Parathyroid adenoma (tissue), 2 donors: ENCODE measurements at regions not wholly inside any gene's neighbourhood (a gene's known extent, or its start where the extent isn't known, plus 50 kb on each side); places are given as distances from the start of the nearest gene placed in this dataset.

Experiments used
- H2AFZ ChIP-seq: fragments of 300-600 bp; sonication (generic); one replicate; pipeline ENCODE4 v1.7.0; 2017; ENCODE audit warnings: antibody characterized with exemption, mild to moderate bottlenecking
- H3K27ac ChIP-seq: fragments of 300-600 bp; sonication (generic); one replicate; pipeline ENCODE4 v1.7.0; 2017
- H3K27me3 ChIP-seq: fragments of 300-600 bp; sonication (generic); one replicate; pipeline ENCODE4 v1.7.0; 2017; ENCODE audit warnings: low read length; ENCODE audit not compliant: control insufficient read depth, insufficient read depth
- H3K36me3 ChIP-seq: fragments of 300-600 bp; sonication (generic); one replicate; pipeline ENCODE4 v1.7.0; 2017; ENCODE audit warnings: low read length; ENCODE audit not compliant: control insufficient read depth, insufficient read depth
- H3K4me1 ChIP-seq: fragments of 300-600 bp; sonication (generic); one replicate; pipeline ENCODE4 v1.7.0; 2017; ENCODE audit warnings: control low read depth
- H3K4me2 ChIP-seq: fragments of 300-600 bp; sonication (generic); one replicate; pipeline ENCODE4 v1.7.0; 2017; ENCODE audit warnings: low read length
- H3K4me3 ChIP-seq: fragments of 300-600 bp; sonication (generic); one replicate; pipeline ENCODE4 v1.7.0; 2017; ENCODE audit warnings: low read depth, low read length
- H3K79me2 ChIP-seq: fragments of 300-600 bp; sonication (generic); one replicate; pipeline ENCODE4 v1.7.0; 2017; ENCODE audit warnings: control low read depth
- H3K9ac ChIP-seq: fragments of 300-600 bp; sonication (generic); one replicate; pipeline ENCODE4 v1.7.0; 2017; ENCODE audit warnings: mild to moderate bottlenecking
- H3K9me3 ChIP-seq: fragments of 300-600 bp; sonication (generic); one replicate; pipeline ENCODE4 v1.7.0; 2017; ENCODE audit warnings: low read length; ENCODE audit not compliant: control insufficient read depth
- CTCF ChIP-seq: fragments of 300-600 bp; sonication (generic); IDR thresholded peaks from one replicate; pipeline ENCODE4 v1.7.0; 2017; ENCODE audit warnings: antibody characterized with exemption, mild to moderate bottlenecking
- donor health status: primary hyperparathyroidism.

- Histone ChIP-seq H3K4me1 (no peaks in the 10 kb centered on the region), H3K27ac (no peak overlapping the region)
These were observed 149.7 kb downstream of the MRPL14 start for GRCh38 chr6:43977404-43978111.

GRCh38 chr6:43976706-43977403 lies 150.4 kb downstream of the MRPL14 start:
- Histone ChIP-seq H2AFZ (no peak overlapping the region), H3K79me2 (no peaks in the 10 kb centered on the region), H3K27ac (no peak overlapping the region), H3K9ac (no peak overlapping the region), H3K36me3 (no peaks in the 10 kb centered on the region), H3K4me3 (no peak overlapping the region), H3K4me1 (no peaks in the 10 kb centered on the region), H3K9me3 (no peaks in the 10 kb centered on the region), H3K4me2 (no peak overlapping the region), H3K27me3 (no peaks in the 10 kb centered on the region)
- TF ChIP-seq CTCF: no peak

More at GRCh38 chr6:43977404-43978111, 149.7 kb downstream of the MRPL14 start:
- Histone ChIP-seq H2AFZ (no peak overlapping the region), H3K9ac (no peak overlapping the region), H3K9me3 (no peaks in the 10 kb centered on the region), H3K79me2 (no peaks in the 10 kb centered on the region), H3K4me3 (no peak overlapping the region), H3K27me3 (no peaks in the 10 kb centered on the region), H3K4me2 (no peak overlapping the region), H3K36me3 (no peaks in the 10 kb centered on the region)
- no peak for TF ChIP-seq CTCF

- H3K4me1 ChIP-seq: no peaks in the 10 kb centered on the region
- H3K36me3 ChIP-seq: no peaks in the 10 kb centered on the region
- no peak overlapping the region for H3K4me3 ChIP-seq
- H3K27me3 ChIP-seq: no peaks in the 10 kb centered on the region
- no peak for TF ChIP-seq CTCF
- H2AFZ ChIP-seq: no peak overlapping the region
- H3K79me2 ChIP-seq: no peaks in the 10 kb centered on the region
- H3K4me2 ChIP-seq: no peak overlapping the region
- H3K27ac ChIP-seq: no peak overlapping the region
- no peaks in the 10 kb centered on the region for H3K9me3 ChIP-seq
- H3K9ac ChIP-seq: no peak overlapping the region
These were observed 152.5 kb downstream of the MRPL14 start for GRCh38 chr6:43974643-43975230.

GRCh38 chr6:43973357-43973756 lies 153.9 kb downstream of the MRPL14 start:
- H3K4me3 ChIP-seq: no peak overlapping the region
- H3K27ac ChIP-seq: no peak overlapping the region

More at GRCh38 chr6:43973357-43973756, 153.9 kb downstream of the MRPL14 start:
- H3K27me3 ChIP-seq: no peaks in the 10 kb centered on the region
- no peaks in the 10 kb centered on the region for H3K36me3 ChIP-seq
- TF ChIP-seq CTCF: no peak
- no peaks in the 10 kb centered on the region for H3K9me3 ChIP-seq
- H2AFZ ChIP-seq: no peak overlapping the region
- no peak overlapping the region for H3K9ac ChIP-seq
- H3K4me2 ChIP-seq: no peak overlapping the region
- H3K4me1 ChIP-seq: no peaks in the 10 kb centered on the region
- H3K79me2 ChIP-seq: no peaks in the 10 kb centered on the region
